GM23248 (cell line): ENCODE measurements at regions not wholly inside any gene's neighbourhood (a gene's known extent, or its start where the extent isn't known, plus 50 kb on each side); places are given as distances from the start of the nearest gene placed in this dataset.

Source experiments
- DNase-seq: peaks from one replicate; pipeline ENCODE4 v3.0.0-alpha.2; 2015
- H2AFZ ChIP-seq: fragments of 200-600 bp; sonication (generic); 2 replicates; pipeline ENCODE4 v1.6.1; 2016; ENCODE audit warnings: antibody characterized with exemption
- H3F3A ChIP-seq: fragments of 200-600 bp; sonication (generic); 2 replicates; pipeline ENCODE4 v1.6.1; 2016; ENCODE audit warnings: mild to moderate bottlenecking, antibody characterized with exemption, mixed run types; ENCODE audit not compliant: insufficient read depth
- H3K27ac ChIP-seq: fragments of 200-600 bp; sonication (generic); 2 replicates; pipeline ENCODE4 v1.5.1; 2016; ENCODE audit warnings: mild to moderate bottlenecking
- H3K27me3 ChIP-seq: fragments of 200-600 bp; sonication (generic); replicated peaks from 2 replicates; pipeline ENCODE4 v1.6.1; 2016; ENCODE audit warnings: mild to moderate bottlenecking; ENCODE audit not compliant: insufficient read depth
- H3K36me3 ChIP-seq: fragments of 200-600 bp; sonication (generic); 2 replicates; pipeline ENCODE4 v1.6.1; 2016; ENCODE audit warnings: low read depth, mild to moderate bottlenecking
- H3K4me1 ChIP-seq: fragments of 200-600 bp; sonication (generic); 2 replicates; pipeline ENCODE4 v1.6.1; 2016; ENCODE audit warnings: mild to moderate bottlenecking; ENCODE audit not compliant: insufficient read depth
- H3K4me2 ChIP-seq: fragments of 200-600 bp; sonication (generic); one replicate; pipeline ENCODE4 v1.6.1; 2016; ENCODE audit warnings: mild to moderate bottlenecking; ENCODE audit not compliant: unreplicated experiment
- H3K4me3 ChIP-seq: fragments of 200-600 bp; sonication (generic); 2 replicates; pipeline ENCODE4 v1.5.1; 2016; ENCODE audit warnings: mild to moderate bottlenecking
- H3K79me2 ChIP-seq: fragments of 200-600 bp; sonication (generic); 2 replicates; pipeline ENCODE4 v1.6.1; 2016; ENCODE audit warnings: mild to moderate bottlenecking; ENCODE audit not compliant: insufficient read depth
- H3K9ac ChIP-seq: fragments of 200-600 bp; sonication (generic); 2 replicates; pipeline ENCODE4 v1.6.1; 2016; ENCODE audit warnings: mild to moderate bottlenecking
- H3K9me2 ChIP-seq: fragments of 200-600 bp; sonication (generic); 2 replicates; pipeline ENCODE4 v1.6.1; 2016; ENCODE audit warnings: mixed run types, mild to moderate bottlenecking, moderate library complexity; ENCODE audit not compliant: insufficient read depth
- H3K9me3 ChIP-seq: fragments of 200-600 bp; sonication (generic); one replicate; pipeline ENCODE4 v1.6.1; 2017; ENCODE audit warnings: low read depth
- H4K20me1 ChIP-seq: fragments of 200-600 bp; sonication (generic); 2 replicates; pipeline ENCODE4 v1.6.0; 2016; ENCODE audit not compliant: insufficient read depth
- EZH2 ChIP-seq: fragments of 200-600 bp; sonication (generic); IDR thresholded peaks from 2 replicates; pipeline ENCODE4 v1.6.1; 2018; ENCODE audit warnings: antibody characterized with exemption, mild to moderate bottlenecking; ENCODE audit not compliant: insufficient read depth, poor library complexity, severe bottlenecking
- EZH2phosphoT487 ChIP-seq: fragments of 200-600 bp; sonication (generic); IDR thresholded peaks from 2 replicates; pipeline ENCODE4 v1.6.1; 2018; ENCODE audit warnings: antibody characterized with exemption, moderate library complexity, mild to moderate bottlenecking, low read depth; ENCODE audit not compliant: insufficient read depth
- WGBS, 2 experiments: methylation state at CpG; one replicate each; pipeline ENCODE4 v1.1.6; 2015 to 2017; ENCODE audit warnings: low lambda C conversion rate in 2 of 2, low coverage in 1 of 2; ENCODE audit errors: missing lambda C conversion rate in 2 of 2; 5-methylcytosine and 5-hydroxymethylcytosine counted together
- in situ Hi-C: fragments of 300-500 bp; cut with MboI; formaldehyde crosslinking; loops from 2 replicates; pipeline ENCODE4 v1.15.0; 2020

DNA sequence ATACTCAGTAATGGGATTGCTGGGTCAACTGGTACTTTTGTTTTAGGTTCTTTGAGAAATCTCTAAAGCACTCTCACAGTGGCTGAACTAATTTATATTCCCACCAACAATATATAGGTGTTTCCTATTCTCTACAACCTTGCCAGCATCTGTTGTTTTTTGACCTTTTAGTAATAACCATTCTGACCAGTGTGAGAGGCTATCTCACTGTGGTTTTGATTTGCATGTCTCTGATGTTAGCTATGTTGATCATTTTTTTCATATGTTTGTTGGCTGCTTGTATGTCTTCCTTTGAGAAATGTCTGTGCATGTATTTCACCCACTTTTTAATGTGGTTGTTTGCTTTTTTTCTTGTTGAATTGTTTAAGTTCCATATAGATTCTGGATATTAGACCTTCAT lies 98.2 kb upstream of the DCBLD2 start:
- Histone ChIP-seq H2AFZ (no peak overlapping the region), H4K20me1 (no peaks in the 10 kb centered on the region), H3K27ac (no peak overlapping the region), H3K27me3 (no peaks in the 10 kb centered on the region), H3K4me2 (no peak overlapping the region), H3K36me3 (no peaks in the 10 kb centered on the region), H3K9ac (no peak overlapping the region), H3K79me2 (no peaks in the 10 kb centered on the region), H3F3A (no peaks in the 10 kb centered on the region), H3K9me3 (no peaks in the 10 kb centered on the region), H3K4me1 (no peaks in the 10 kb centered on the region), H3K4me3 (no peak overlapping the region), H3K9me2 (no peaks in the 10 kb centered on the region)
- in situ Hi-C loops: loop anchor here (10.0 kb wide), 1 partner anchor 395 kb away; no protein-coding TSS in a partner anchor
- no peak for TF ChIP-seq EZH2phosphoT487
- TF ChIP-seq EZH2: no peak
- no peak for DNase-seq

DNA sequence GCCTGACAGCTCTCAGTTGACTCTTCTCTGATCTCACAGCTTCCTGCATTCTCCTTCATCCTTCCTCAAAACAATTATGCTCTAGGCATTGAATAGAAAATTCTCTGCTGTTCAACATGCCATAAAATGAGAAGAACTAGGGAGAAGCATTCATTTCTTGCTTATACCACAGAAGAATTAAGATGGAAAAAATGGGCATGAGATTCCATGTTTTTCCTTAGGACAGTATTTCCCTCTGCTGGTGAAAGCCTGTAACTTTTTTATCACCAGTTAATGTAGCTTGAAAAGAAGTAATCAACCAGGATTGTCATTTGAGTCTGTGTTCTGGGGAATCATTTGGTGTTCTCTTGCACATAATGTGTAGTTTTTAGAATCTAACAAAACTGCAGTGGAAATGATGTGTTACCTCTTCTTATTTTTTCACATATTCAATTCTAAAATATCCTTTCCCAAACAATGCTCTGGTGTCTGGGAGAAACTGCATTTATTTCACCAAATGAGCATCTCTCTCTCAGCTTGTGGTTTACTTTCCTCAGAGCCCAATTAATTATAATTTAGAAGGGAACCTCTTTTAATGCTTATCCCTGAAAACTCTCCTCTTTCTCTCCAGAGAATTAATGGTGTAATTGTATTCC lies 92.8 kb upstream of the DCBLD2 start:
- no peak overlapping the region for H3K27ac ChIP-seq
- in situ Hi-C loops: loop anchor here (5.0 to 10.0 kb wide), 2 partner anchors 177 to 389 kb away; no protein-coding TSS in a partner anchor
- peak; percentile 74 for DNase-seq
- no peaks in the 10 kb centered on the region for H3K79me2 ChIP-seq
- H3K9me2 ChIP-seq: no peaks in the 10 kb centered on the region
- H3K27me3 ChIP-seq: no peaks in the 10 kb centered on the region
- H3F3A ChIP-seq: no peaks in the 10 kb centered on the region
- H3K4me2 ChIP-seq: no peak overlapping the region
- TF ChIP-seq EZH2phosphoT487 (no peak), EZH2 (no peak)
- H3K36me3 ChIP-seq: no peaks in the 10 kb centered on the region
- no peaks in the 10 kb centered on the region for H3K9me3 ChIP-seq
- no peaks in the 10 kb centered on the region for H4K20me1 ChIP-seq
- no peak overlapping the region for H2AFZ ChIP-seq
- no peaks in the 10 kb centered on the region for H3K4me1 ChIP-seq
- no peak overlapping the region for H3K4me3 ChIP-seq
- no peak overlapping the region for H3K9ac ChIP-seq

DNA sequence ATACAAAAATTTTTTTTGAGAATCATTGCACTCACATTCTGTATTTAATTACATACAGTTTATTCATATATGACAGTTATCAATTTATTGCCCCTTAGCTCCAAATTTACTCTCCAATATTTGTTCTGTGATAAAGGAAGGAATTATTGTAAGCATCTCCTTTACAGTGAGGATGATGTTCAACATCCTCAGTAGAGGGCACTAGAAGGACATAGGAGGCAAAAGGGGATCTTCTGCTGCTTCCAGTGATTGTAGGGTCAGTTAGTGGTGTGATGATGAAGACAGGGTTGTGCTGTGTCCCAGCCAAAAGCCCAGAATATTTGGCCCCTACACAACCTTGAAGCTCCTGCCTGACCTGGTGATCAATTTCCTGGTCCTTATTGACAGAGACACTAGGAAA lies 89.9 kb upstream of the DCBLD2 start:
- in situ Hi-C loops: loop anchor here (5.0 to 10.0 kb wide), 2 partner anchors 174 to 387 kb away; no protein-coding TSS in a partner anchor

DNA sequence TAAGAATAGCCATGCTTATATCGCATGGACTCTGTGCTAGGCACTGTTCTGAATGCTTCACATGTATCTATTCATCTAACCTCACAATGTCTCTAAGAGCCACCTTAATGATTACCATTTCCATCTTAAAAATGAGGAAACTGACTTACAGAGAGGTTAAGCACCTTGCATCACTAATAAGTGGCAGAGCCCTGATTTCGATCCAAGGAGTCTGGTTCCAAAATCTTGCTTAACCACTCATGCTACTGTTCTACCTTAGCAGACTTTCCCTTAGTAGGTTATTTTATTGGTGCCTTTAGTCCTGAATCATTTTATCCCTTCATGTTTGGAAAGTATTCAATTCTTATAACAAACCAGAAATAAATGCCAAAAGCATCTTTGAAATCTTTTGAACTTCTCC lies 89.2 kb upstream of the DCBLD2 start:
- H3K4me3 ChIP-seq: no peak overlapping the region
- no peak overlapping the region for H2AFZ ChIP-seq
- in situ Hi-C loops: loop anchor here (5.0 to 10.0 kb wide), 2 partner anchors 173 to 386 kb away; no protein-coding TSS in a partner anchor
- H3K79me2 ChIP-seq: no peaks in the 10 kb centered on the region
- TF ChIP-seq EZH2phosphoT487 (no peak), EZH2 (no peak)
- no peaks in the 10 kb centered on the region for H4K20me1 ChIP-seq
- 97 to 98% methylated on average over 2 of the region's 2 CpGs for WGBS, 2 experiments
- no peaks in the 10 kb centered on the region for H3K9me2 ChIP-seq
- no peak overlapping the region for H3K4me2 ChIP-seq
- DNase-seq: no peak
- no peaks in the 10 kb centered on the region for H3K9me3 ChIP-seq
- no peak overlapping the region for H3K9ac ChIP-seq
- H3K27me3 ChIP-seq: no peaks in the 10 kb centered on the region
- peaks cover 11% of the 10 kb centered on the region for H3K4me1 ChIP-seq
- H3F3A ChIP-seq: peaks cover 6% of the 10 kb centered on the region; the same call in 1 of the 2 replicates
- H3K36me3 ChIP-seq: no peaks in the 10 kb centered on the region
- no peak overlapping the region for H3K27ac ChIP-seq

More for the DNA sequence above, 89.9 kb upstream of the DCBLD2 start:
- no peaks in the 10 kb centered on the region for H3K27me3 ChIP-seq
- H3K4me1 ChIP-seq: peaks cover 3% of the 10 kb centered on the region
- H2AFZ ChIP-seq: no peak overlapping the region
- no peaks in the 10 kb centered on the region for H3K9me2 ChIP-seq
- no peaks in the 10 kb centered on the region for H4K20me1 ChIP-seq
- H3K36me3 ChIP-seq: no peaks in the 10 kb centered on the region
- no peaks in the 10 kb centered on the region for H3K79me2 ChIP-seq
- H3K27ac ChIP-seq: no peak overlapping the region
- no peaks in the 10 kb centered on the region for H3K9me3 ChIP-seq
- no peak for TF ChIP-seq EZH2phosphoT487
- no peak for TF ChIP-seq EZH2
- H3K4me2 ChIP-seq: no peak overlapping the region
- no peak overlapping the region for H3K4me3 ChIP-seq
- no peak overlapping the region for H3K9ac ChIP-seq
- no peaks in the 10 kb centered on the region for H3F3A ChIP-seq
- peak; percentile 31 for DNase-seq

DNA sequence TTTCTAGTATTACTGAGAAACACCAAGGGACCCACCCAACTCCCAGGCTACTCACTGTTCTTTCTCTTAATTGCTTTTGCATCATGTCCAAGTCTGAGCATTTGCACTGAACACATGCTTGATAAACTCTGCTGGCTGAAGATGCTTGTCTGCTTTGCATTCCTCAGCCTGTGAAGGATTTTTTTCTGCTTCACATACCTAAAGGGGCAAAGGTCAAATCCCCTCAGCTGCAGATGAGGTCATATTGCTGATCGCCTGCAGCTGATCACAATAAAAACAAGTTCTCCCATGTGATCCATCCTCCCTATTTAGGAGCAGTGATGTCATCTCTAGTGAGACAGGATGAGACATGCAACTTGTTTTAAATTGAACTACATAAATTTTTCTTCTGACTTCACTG lies 84.6 kb upstream of the DCBLD2 start:
- Histone ChIP-seq H3K27ac (peak overlapping the region; percentile 27), H3K27me3 (no peaks in the 10 kb centered on the region), H3K9me2 (no peaks in the 10 kb centered on the region), H3K9me3 (no peaks in the 10 kb centered on the region), H3K4me2 (peak overlapping the region; percentile 9), H3K36me3 (no peaks in the 10 kb centered on the region), H2AFZ (no peak overlapping the region), H3K9ac (no peak overlapping the region), H3K79me2 (peaks cover 12% of the 10 kb centered on the region; the same call in 1 of the 2 replicates), H3F3A (peaks cover 19% of the 10 kb centered on the region), H3K4me1 (peaks cover 38% of the 10 kb centered on the region), H4K20me1 (no peaks in the 10 kb centered on the region), H3K4me3 (no peak overlapping the region)
- in situ Hi-C loops: no loop called here
- TF ChIP-seq EZH2phosphoT487: no peak
- DNase-seq: peak; percentile 78
- 6 to 19% methylated on average over 1 of the region's 1 CpG for WGBS, 2 experiments
